Breast epithelium (tissue), 3 donors: ENCODE measurements at regions not wholly inside any gene's neighbourhood (a gene's known extent, or its start where the extent isn't known, plus 50 kb on each side); places are given as distances from the start of the nearest gene placed in this dataset.

Source experiments
- POLR2AphosphoS5 ChIP-seq, 3 donors: sonication (generic); formaldehyde crosslinking; IDR thresholded peaks; one replicate each; pipeline ENCODE4 v1.6.1; 2017; ENCODE audit warnings: antibody characterized with exemption in 3 of 3
- TF ChIP-seq, protein P1 (sequence below), 3 donors: fragments of 450-650 bp; IDR thresholded peaks; one replicate each; pipeline ENCODE4 v1.5.1; 2016 to 2017; ENCODE audit warnings: antibody characterized with exemption in 3 of 3, mild to moderate bottlenecking in 3 of 3, moderate library complexity in 3 of 3

DNA sequence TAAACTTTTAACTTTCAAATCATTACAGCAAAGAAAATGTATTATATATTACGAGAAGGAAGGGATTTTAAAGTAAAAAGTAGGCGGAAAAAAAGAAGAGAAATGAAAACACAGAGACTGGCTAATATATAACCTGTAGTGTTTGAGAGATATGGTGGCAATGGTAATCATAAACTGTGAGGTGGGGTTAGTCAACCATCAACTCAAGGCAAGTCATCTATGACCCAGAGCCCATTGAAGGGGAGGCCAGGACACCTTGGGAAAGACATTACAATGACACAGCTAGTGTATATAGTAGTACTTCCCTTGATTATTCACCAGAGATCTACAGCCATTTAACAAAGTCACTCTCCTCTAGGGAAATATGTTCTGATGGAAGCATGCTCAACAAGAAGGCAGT lies 423.9 kb upstream of the PITX2 start:
- TF ChIP-seq, protein P1, sequence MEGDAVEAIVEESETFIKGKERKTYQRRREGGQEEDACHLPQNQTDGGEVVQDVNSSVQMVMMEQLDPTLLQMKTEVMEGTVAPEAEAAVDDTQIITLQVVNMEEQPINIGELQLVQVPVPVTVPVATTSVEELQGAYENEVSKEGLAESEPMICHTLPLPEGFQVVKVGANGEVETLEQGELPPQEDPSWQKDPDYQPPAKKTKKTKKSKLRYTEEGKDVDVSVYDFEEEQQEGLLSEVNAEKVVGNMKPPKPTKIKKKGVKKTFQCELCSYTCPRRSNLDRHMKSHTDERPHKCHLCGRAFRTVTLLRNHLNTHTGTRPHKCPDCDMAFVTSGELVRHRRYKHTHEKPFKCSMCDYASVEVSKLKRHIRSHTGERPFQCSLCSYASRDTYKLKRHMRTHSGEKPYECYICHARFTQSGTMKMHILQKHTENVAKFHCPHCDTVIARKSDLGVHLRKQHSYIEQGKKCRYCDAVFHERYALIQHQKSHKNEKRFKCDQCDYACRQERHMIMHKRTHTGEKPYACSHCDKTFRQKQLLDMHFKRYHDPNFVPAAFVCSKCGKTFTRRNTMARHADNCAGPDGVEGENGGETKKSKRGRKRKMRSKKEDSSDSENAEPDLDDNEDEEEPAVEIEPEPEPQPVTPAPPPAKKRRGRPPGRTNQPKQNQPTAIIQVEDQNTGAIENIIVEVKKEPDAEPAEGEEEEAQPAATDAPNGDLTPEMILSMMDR (IDR thresholded peaks at IDR 0.05) = no peak
- TF ChIP-seq POLR2AphosphoS5 (IDR thresholded peaks at IDR 0.05) = no peak
